ENCODE measurements at regions not wholly inside any gene's neighbourhood (a gene's known extent, or its start where the extent isn't known, plus 50 kb on each side); places are given as distances from the start of the nearest gene placed in this dataset.
A peak's percentile ranks its signal among the peaks of the same experiment; 100 is the strongest.

DNA sequence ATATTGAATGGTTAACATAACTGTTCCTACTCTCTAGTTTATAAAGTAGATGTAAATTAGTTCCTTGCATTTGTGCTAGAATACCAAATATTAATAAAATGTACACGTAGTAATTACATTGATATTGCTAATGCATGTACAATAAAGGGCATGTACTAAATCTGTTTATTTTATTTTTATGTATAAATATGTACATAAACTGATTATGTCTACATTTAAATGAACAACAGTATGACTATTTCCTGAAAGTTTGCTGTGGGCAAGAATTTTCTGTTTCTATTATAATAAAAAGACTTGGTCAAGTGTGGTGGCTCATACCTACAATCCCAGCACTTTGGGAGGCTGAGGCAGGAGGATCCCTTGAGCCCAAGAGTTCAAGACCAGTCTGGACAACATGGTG is 257.2 kb upstream of the FOXN3 start:
- no peaks in the 10 kb centered on the region for H3K36me3 ChIP-seq (ENCODE audit: insufficient read depth, low read length)
- H3K27me3 ChIP-seq (ENCODE audit: insufficient read depth, low read length): no peaks in the 10 kb centered on the region
- TF ChIP-seq, protein P1, sequence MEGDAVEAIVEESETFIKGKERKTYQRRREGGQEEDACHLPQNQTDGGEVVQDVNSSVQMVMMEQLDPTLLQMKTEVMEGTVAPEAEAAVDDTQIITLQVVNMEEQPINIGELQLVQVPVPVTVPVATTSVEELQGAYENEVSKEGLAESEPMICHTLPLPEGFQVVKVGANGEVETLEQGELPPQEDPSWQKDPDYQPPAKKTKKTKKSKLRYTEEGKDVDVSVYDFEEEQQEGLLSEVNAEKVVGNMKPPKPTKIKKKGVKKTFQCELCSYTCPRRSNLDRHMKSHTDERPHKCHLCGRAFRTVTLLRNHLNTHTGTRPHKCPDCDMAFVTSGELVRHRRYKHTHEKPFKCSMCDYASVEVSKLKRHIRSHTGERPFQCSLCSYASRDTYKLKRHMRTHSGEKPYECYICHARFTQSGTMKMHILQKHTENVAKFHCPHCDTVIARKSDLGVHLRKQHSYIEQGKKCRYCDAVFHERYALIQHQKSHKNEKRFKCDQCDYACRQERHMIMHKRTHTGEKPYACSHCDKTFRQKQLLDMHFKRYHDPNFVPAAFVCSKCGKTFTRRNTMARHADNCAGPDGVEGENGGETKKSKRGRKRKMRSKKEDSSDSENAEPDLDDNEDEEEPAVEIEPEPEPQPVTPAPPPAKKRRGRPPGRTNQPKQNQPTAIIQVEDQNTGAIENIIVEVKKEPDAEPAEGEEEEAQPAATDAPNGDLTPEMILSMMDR (IDR thresholded peaks at IDR 0.05; ENCODE audit: extremely low read depth, low read depth, low read length): no peak
- no peaks in the 10 kb centered on the region for H3K79me2 ChIP-seq (ENCODE audit: insufficient read depth, low read length)
- DNase-seq (ENCODE audit: insufficient read length, low spot score, missing footprints): no peak
- H4K20me1 ChIP-seq (ENCODE audit: insufficient read depth, low read length): no peaks in the 10 kb centered on the region
- no peak overlapping the region for H3K27ac ChIP-seq (ENCODE audit: low read depth, low read length)
- H3K9me3 ChIP-seq (ENCODE audit: low read depth, low read length): no peaks in the 10 kb centered on the region
- peaks cover 3% of the 10 kb centered on the region for H3K4me1 ChIP-seq (ENCODE audit: insufficient read depth, low read length)
- H2AFZ ChIP-seq (ENCODE audit: low read length): no peak overlapping the region
- no peak overlapping the region for H3K4me3 ChIP-seq (ENCODE audit: insufficient read depth, low read length)
- H3K4me2 ChIP-seq (ENCODE audit: insufficient read depth, low read length): no peak overlapping the region

DNA sequence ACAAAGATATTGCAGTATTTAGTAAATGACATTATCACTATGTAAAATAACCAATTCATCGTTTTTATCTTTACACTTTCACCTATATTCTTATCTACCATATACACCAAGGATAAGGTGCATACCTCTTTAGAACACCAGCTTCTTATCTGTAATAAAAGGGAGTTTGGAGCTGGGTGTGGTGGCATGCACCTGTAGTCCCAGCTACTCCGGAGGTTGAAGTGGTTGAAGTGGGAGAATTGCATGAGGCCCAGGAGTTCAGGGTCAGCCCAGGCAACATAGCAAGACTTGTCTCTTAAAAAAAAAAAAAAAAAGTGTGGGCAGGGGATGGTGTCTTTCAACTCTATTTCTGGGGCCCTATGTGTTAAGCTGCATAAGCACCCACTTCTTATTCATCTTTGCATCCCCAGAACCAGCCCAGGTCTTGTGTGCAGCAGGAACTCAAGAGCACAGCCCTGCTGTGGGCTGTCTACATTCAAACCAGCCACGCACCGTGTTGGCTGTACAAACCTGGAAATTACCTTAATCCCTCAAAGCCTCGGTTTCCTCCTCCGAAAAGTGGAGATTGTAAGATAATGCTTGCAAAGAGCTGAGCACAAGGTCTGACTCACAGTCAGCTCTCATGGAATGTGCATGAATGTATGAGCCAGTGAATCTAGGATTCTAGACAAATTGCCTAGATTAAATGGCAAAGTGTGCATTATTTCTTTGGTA is 256.6 kb upstream of the FOXN3 start:
- H3K4me1 ChIP-seq (ENCODE audit: insufficient read depth, low read length): peaks cover 3% of the 10 kb centered on the region
- H3K79me2 ChIP-seq (ENCODE audit: insufficient read depth, low read length): no peaks in the 10 kb centered on the region
- DNase-seq (ENCODE audit: insufficient read length, low spot score, missing footprints): peak; percentile 39
- H4K20me1 ChIP-seq (ENCODE audit: insufficient read depth, low read length): no peaks in the 10 kb centered on the region
- H3K36me3 ChIP-seq (ENCODE audit: insufficient read depth, low read length): no peaks in the 10 kb centered on the region
- H2AFZ ChIP-seq (ENCODE audit: low read length): no peak overlapping the region
- no peaks in the 10 kb centered on the region for H3K27me3 ChIP-seq (ENCODE audit: insufficient read depth, low read length)
- TF ChIP-seq, protein P1 (IDR thresholded peaks at IDR 0.05; ENCODE audit: extremely low read depth, low read depth, low read length): no peak
- H3K9me3 ChIP-seq (ENCODE audit: low read depth, low read length): no peaks in the 10 kb centered on the region
- no peak overlapping the region for H3K27ac ChIP-seq (ENCODE audit: low read depth, low read length)
- H3K4me2 ChIP-seq (ENCODE audit: insufficient read depth, low read length): no peak overlapping the region
- no peak overlapping the region for H3K4me3 ChIP-seq (ENCODE audit: insufficient read depth, low read length)

DNA sequence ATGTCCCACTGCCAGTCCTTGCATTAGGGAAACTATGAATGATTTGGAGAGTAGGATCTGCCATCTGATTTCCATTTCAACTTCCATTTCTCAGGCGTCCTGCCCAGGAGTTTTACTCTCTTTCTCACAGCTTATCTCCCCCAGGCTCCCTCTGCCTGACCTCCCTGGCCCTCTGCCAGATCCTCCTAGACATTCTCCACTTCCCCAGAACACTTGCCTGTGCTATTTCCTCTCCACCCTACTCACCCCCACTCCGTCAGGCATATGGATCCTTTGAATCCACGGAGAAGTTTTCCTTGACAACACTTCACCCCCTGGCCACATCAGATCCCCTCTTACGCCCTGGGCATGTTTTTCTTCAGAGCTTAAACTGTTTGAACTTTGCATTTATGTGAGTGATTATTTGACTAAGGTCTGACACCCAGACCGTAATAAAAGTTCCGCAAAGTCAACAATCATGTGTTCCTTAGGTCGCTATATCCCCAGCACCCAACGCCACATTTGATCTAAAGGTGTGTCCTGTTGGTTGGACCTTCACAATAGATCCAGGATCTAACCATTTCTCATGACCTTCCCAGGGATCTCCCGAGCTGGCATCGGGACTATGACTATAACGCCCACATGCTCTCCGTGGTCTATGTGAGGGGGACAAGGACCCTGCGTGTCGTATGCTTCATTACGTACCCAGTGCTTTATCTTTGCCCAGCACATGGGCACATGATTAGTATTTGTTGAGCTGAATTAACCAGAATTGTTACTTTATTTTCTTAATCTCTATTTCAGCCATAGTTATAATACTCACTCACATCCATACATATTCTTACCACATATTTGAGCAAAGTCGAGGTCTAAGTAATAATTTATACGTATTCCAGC is 255.8 kb upstream of the FOXN3 start:
- Histone ChIP-seq H3K4me1 (ENCODE audit: insufficient read depth, low read length) (peaks cover 3% of the 10 kb centered on the region), H3K4me2 (ENCODE audit: insufficient read depth, low read length) (no peak overlapping the region), H2AFZ (ENCODE audit: low read length) (no peak overlapping the region), H3K9me3 (ENCODE audit: low read depth, low read length) (no peaks in the 10 kb centered on the region), H3K79me2 (ENCODE audit: insufficient read depth, low read length) (no peaks in the 10 kb centered on the region), H4K20me1 (ENCODE audit: insufficient read depth, low read length) (no peaks in the 10 kb centered on the region), H3K27ac (ENCODE audit: low read depth, low read length) (no peak overlapping the region), H3K36me3 (ENCODE audit: insufficient read depth, low read length) (no peaks in the 10 kb centered on the region), H3K27me3 (ENCODE audit: insufficient read depth, low read length) (no peaks in the 10 kb centered on the region), H3K4me3 (ENCODE audit: insufficient read depth, low read length) (no peak overlapping the region)
- no peak for DNase-seq (ENCODE audit: insufficient read length, low spot score, missing footprints)
- TF ChIP-seq, protein P1 (IDR thresholded peaks at IDR 0.05; ENCODE audit: extremely low read depth, low read depth, low read length): no peak

DNA sequence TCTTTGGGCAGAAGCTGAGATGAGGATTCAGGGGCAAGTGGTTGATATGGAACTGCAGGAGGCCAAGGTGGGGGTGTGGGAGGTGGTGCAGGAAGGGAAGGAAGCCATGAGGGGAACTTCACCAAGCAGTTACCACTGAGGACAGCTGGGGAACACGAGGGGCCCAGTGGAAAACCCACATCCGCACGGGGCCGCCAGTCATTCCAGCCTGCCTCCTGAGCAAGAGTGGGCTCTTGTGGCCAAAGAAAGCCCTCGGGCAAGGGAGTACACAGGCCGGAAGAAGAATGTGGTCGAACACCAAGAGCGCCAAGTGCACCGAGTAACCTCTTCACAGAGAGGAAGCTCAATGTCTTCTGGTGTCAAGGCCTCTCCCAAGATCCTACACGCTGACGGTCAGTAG is 252.2 kb upstream of the FOXN3 start:
- no peaks in the 10 kb centered on the region for H4K20me1 ChIP-seq (ENCODE audit: insufficient read depth, low read length)
- no peak for DNase-seq (ENCODE audit: insufficient read length, low spot score, missing footprints)
- H3K4me1 ChIP-seq (ENCODE audit: insufficient read depth, low read length): peaks cover 3% of the 10 kb centered on the region
- H3K27ac ChIP-seq (ENCODE audit: low read depth, low read length): no peak overlapping the region
- H3K4me2 ChIP-seq (ENCODE audit: insufficient read depth, low read length): no peak overlapping the region
- no peaks in the 10 kb centered on the region for H3K36me3 ChIP-seq (ENCODE audit: insufficient read depth, low read length)
- H3K9me3 ChIP-seq (ENCODE audit: low read depth, low read length): no peaks in the 10 kb centered on the region
- H3K4me3 ChIP-seq (ENCODE audit: insufficient read depth, low read length): no peak overlapping the region
- H3K27me3 ChIP-seq (ENCODE audit: insufficient read depth, low read length): no peaks in the 10 kb centered on the region
- TF ChIP-seq, protein P1 (IDR thresholded peaks at IDR 0.05; ENCODE audit: extremely low read depth, low read depth, low read length): no peak
- no peaks in the 10 kb centered on the region for H3K79me2 ChIP-seq (ENCODE audit: insufficient read depth, low read length)
- no peak overlapping the region for H2AFZ ChIP-seq (ENCODE audit: low read length)

Data from osteoblast (primary cell).